HEK293 (cell line): ENCODE measurements at regions not wholly inside any gene's neighbourhood (a gene's known extent, or its start where the extent isn't known, plus 50 kb on each side); places are given as distances from the start of the nearest gene placed in this dataset.

Experiments
- CTCF ChIA-PET: fragments of 350-600 bp; formaldehyde crosslinking; extraction: SDS; loops from one replicate; lab custom pipeline; 2021; ENCODE audit warnings: antibody characterized with exemption; lab: Yijun Ruan, JAX
- POLR2A ChIA-PET: fragments of 300-600 bp; formaldehyde crosslinking; extraction: SDS; loops from one replicate; lab custom pipeline; 2020; ENCODE audit warnings: antibody characterized with exemption, inconsistent platforms; lab: Yijun Ruan, JAX
- H3K27ac ChIP-seq: fragments of 200-500 bp; sonication (Bioruptor generic); 2 replicates; pipeline ENCODE4 v1.5.1; 2014; ENCODE audit warnings: low read depth, low read length, control low read depth, inconsistent platforms; ENCODE audit errors: extremely low read depth
- H3K36me3 ChIP-seq, 2 experiments: fragments of 200-500 bp in 1 of 2; sonication (Bioruptor generic) in 1 of 2; 1 replicate in 1 of 2; 2 replicates in 1 of 2; pipeline ENCODE4 v1.5.1; 2014 to 2017; ENCODE audit warnings: inconsistent platforms in 2 of 2, low read length in 2 of 2; ENCODE audit not compliant: control insufficient read depth in 2 of 2, insufficient read depth in 1 of 2
- H3K4me1 ChIP-seq: fragments of 200-500 bp; sonication (Bioruptor generic); 2 replicates; pipeline ENCODE4 v1.5.1; 2014; ENCODE audit warnings: mild to moderate bottlenecking, low read length, inconsistent platforms; ENCODE audit not compliant: control insufficient read depth, insufficient read depth
- H3K4me3 ChIP-seq: 2 replicates; pipeline ENCODE4 v1.5.1; 2011; ENCODE audit warnings: low read depth, mild to moderate bottlenecking, control low read depth, low read length, moderate library complexity
- H3K9me3 ChIP-seq: fragments of 200-500 bp; sonication (Bioruptor generic); 2 replicates; pipeline ENCODE4 v1.5.1; 2014; ENCODE audit warnings: low read depth, low read length, inconsistent platforms; ENCODE audit not compliant: control insufficient read depth, insufficient read depth
- INSM2 ChIP-seq: fragments of 450-650 bp; formaldehyde crosslinking; IDR thresholded peaks from 2 replicates; pipeline ENCODE4 v1.5.1; 2016; ENCODE audit warnings: missing biosample characterization, missing genetic modification characterization
- KLF1 ChIP-seq: fragments of 450-650 bp; formaldehyde crosslinking; IDR thresholded peaks from 2 replicates; pipeline ENCODE4 v1.5.1; 2016; ENCODE audit warnings: missing biosample characterization, missing genetic modification characterization
- SALL2 ChIP-seq: fragments of 450-650 bp; formaldehyde crosslinking; IDR thresholded peaks from 2 replicates; pipeline ENCODE4 v1.5.0; 2017; ENCODE audit warnings: missing biosample characterization, mild to moderate bottlenecking, missing genetic modification characterization, borderline replicate concordance
- YY1 ChIP-seq: fragments of 450-650 bp; formaldehyde crosslinking; IDR thresholded peaks from 2 replicates; pipeline ENCODE4 v1.5.1; 2018; ENCODE audit warnings: missing biosample characterization, missing genetic modification characterization
- ZBTB7A ChIP-seq: fragments of 450-650 bp; formaldehyde crosslinking; IDR thresholded peaks from 2 replicates; pipeline ENCODE4 v1.5.1; 2016; ENCODE audit warnings: low read depth, missing biosample characterization, missing genetic modification characterization
- ZNF10 ChIP-seq: fragments of 450-650 bp; formaldehyde crosslinking; IDR thresholded peaks from 2 replicates; pipeline ENCODE4 v1.5.1; 2017; ENCODE audit warnings: missing biosample characterization, missing genetic modification characterization
- ZNF148 ChIP-seq: fragments of 450-650 bp; formaldehyde crosslinking; IDR thresholded peaks from 2 replicates; pipeline ENCODE4 v1.5.0; 2017; ENCODE audit warnings: missing biosample characterization, missing genetic modification characterization, borderline replicate concordance
- ZNF513 ChIP-seq: fragments of 450-650 bp; IDR thresholded peaks from 2 replicates; pipeline ENCODE4 v1.5.1; 2018; ENCODE audit warnings: missing biosample characterization, missing genetic modification characterization
- ZNF518A ChIP-seq: fragments of 450-650 bp; formaldehyde crosslinking; conservative IDR thresholded peaks from 2 replicates; pipeline ENCODE4 v1.5.1; 2016; ENCODE audit warnings: low read depth, missing biosample characterization, missing genetic modification characterization
- ZXDB ChIP-seq: fragments of 450-650 bp; formaldehyde crosslinking; IDR thresholded peaks from 2 replicates; pipeline ENCODE4 v1.5.1; 2016; ENCODE audit warnings: missing biosample characterization, missing genetic modification characterization
- TF ChIP-seq, protein P1 (sequence below): fragments of 450-650 bp; formaldehyde crosslinking; IDR thresholded peaks from 2 replicates; pipeline ENCODE4 v1.5.1; 2016; ENCODE audit warnings: missing biosample characterization, missing genetic modification characterization
- TF ChIP-seq, protein P2 (sequence below): fragments of 450-650 bp; formaldehyde crosslinking; IDR thresholded peaks from 2 replicates; pipeline ENCODE4 v1.5.1; 2017; ENCODE audit warnings: missing biosample characterization, missing genetic modification characterization
- TF ChIP-seq, protein P3 (sequence below): fragments of 450-650 bp; formaldehyde crosslinking; IDR thresholded peaks from 2 replicates; pipeline ENCODE4 v1.5.1; 2016; ENCODE audit warnings: missing biosample characterization, missing genetic modification characterization

GRCh38 chr6:132902901-132903300 is 88.5 kb downstream of the RPS12 start:
- TF ChIP-seq ZXDB (tag by site-specific recombination): no peak
- TF ChIP-seq, protein P1, sequence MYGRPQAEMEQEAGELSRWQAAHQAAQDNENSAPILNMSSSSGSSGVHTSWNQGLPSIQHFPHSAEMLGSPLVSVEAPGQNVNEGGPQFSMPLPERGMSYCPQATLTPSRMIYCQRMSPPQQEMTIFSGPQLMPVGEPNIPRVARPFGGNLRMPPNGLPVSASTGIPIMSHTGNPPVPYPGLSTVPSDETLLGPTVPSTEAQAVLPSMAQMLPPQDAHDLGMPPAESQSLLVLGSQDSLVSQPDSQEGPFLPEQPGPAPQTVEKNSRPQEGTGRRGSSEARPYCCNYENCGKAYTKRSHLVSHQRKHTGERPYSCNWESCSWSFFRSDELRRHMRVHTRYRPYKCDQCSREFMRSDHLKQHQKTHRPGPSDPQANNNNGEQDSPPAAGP (tag by site-specific recombination): no peak
- TF ChIP-seq YY1 (tag by site-specific recombination): no peak
- no peak for TF ChIP-seq ZBTB7A (tag by site-specific recombination)
- no peak for TF ChIP-seq KLF1 (tag by site-specific recombination)
- TF ChIP-seq, protein P2, sequence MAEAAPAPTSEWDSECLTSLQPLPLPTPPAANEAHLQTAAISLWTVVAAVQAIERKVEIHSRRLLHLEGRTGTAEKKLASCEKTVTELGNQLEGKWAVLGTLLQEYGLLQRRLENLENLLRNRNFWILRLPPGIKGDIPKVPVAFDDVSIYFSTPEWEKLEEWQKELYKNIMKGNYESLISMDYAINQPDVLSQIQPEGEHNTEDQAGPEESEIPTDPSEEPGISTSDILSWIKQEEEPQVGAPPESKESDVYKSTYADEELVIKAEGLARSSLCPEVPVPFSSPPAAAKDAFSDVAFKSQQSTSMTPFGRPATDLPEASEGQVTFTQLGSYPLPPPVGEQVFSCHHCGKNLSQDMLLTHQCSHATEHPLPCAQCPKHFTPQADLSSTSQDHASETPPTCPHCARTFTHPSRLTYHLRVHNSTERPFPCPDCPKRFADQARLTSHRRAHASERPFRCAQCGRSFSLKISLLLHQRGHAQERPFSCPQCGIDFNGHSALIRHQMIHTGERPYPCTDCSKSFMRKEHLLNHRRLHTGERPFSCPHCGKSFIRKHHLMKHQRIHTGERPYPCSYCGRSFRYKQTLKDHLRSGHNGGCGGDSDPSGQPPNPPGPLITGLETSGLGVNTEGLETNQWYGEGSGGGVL (tag by site-specific recombination): no peak
- TF ChIP-seq ZNF513 (tag by site-specific recombination): no peak
- TF ChIP-seq ZNF10 (tag by site-specific recombination): no peak
- TF ChIP-seq INSM2 (tag by site-specific recombination): no peak
- TF ChIP-seq SALL2 (tag by site-specific recombination): no peak
- no peak for TF ChIP-seq ZNF518A (tag by site-specific recombination)
- TF ChIP-seq, protein P3, sequence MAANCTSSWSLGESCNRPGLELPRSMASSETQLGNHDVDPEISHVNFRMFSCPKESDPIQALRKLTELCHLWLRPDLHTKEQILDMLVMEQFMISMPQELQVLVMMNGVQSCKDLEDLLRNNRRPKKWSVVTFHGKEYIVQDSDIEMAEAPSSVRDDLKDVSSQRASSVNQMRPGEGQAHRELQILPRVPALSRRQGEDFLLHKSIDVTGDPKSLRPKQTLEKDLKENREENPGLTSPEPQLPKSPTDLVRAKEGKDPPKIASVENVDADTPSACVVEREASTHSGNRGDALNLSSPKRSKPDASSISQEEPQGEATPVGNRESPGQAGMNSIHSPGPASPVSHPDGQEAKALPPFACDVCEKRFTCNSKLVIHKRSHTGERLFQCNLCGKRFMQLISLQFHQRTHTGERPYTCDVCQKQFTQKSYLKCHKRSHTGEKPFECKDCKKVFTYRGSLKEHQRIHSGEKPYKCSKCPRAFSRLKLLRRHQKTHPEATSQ (tag by site-specific recombination): no peak
- no peak for TF ChIP-seq ZNF148 (tag by site-specific recombination)
- TF ChIP-seq, all 188 proteins: peak for 0
- Histone ChIP-seq H3K27ac (no peak overlapping the region), H3K36me3 (no peaks in the 10 kb centered on the region), H3K4me3 (no peak overlapping the region), H3K4me1 (no peaks in the 10 kb centered on the region), H3K9me3 (no peaks in the 10 kb centered on the region)
- CTCF ChIA-PET: no interaction called here
- POLR2A ChIA-PET: no interaction called here
